H9 (cell line): ENCODE measurements at regions not wholly inside any gene's neighbourhood (a gene's known extent, or its start where the extent isn't known, plus 50 kb on each side); places are given as distances from the start of the nearest gene placed in this dataset.

ENCODE experiments used
- DNase-seq: peaks from one replicate; pipeline ENCODE4 v3.0.0-alpha.2; 2017
- H2AFZ ChIP-seq: one replicate; pipeline ENCODE4 v1.6.1; 2013; ENCODE audit warnings: mild to moderate bottlenecking, low read length, control low read depth, moderate library complexity
- H2AK5ac ChIP-seq: 2 replicates; pipeline ENCODE4 v1.6.1; 2013; ENCODE audit warnings: low read length, control low read depth, mixed read lengths; ENCODE audit not compliant: insufficient read length
- H2BK120ac ChIP-seq: one replicate; pipeline ENCODE4 v1.6.1; 2013; ENCODE audit warnings: low read depth, mild to moderate bottlenecking, low read length, control low read depth, inconsistent platforms; ENCODE audit not compliant: poor library complexity, severe bottlenecking
- H2BK12ac ChIP-seq: 2 replicates; pipeline ENCODE4 v1.6.1; 2013; ENCODE audit warnings: low read length, control low read depth, mixed read lengths, low read depth; ENCODE audit not compliant: insufficient read length
- H2BK15ac ChIP-seq: 2 replicates; pipeline ENCODE4 v1.6.1; 2013; ENCODE audit warnings: low read depth, low read length, control low read depth
- H2BK20ac ChIP-seq: one replicate; pipeline ENCODE4 v1.6.1; 2013; ENCODE audit warnings: low read depth, mild to moderate bottlenecking, low read length, control low read depth, inconsistent platforms; ENCODE audit not compliant: poor library complexity, severe bottlenecking
- H2BK5ac ChIP-seq: 2 replicates; pipeline ENCODE4 v1.6.1; 2013; ENCODE audit warnings: low read length, control low read depth, mixed read lengths; ENCODE audit not compliant: insufficient read length
- H3K14ac ChIP-seq: 2 replicates; pipeline ENCODE4 v1.6.1; 2013; ENCODE audit warnings: low read length, control low read depth; ENCODE audit not compliant: insufficient read depth
- H3K18ac ChIP-seq: 2 replicates; pipeline ENCODE4 v1.6.1; 2013; ENCODE audit warnings: low read depth, mild to moderate bottlenecking, mixed read lengths, low read length, control low read depth; ENCODE audit not compliant: insufficient read length
- H3K23ac ChIP-seq: 2 replicates; pipeline ENCODE4 v1.6.1; 2013; ENCODE audit warnings: low read length, control low read depth, mixed read lengths, low read depth; ENCODE audit not compliant: insufficient read length
- H3K23me2 ChIP-seq: 2 replicates; pipeline ENCODE4 v1.6.1; 2013; ENCODE audit warnings: low read depth, mild to moderate bottlenecking, mixed read lengths, low read length, control low read depth; ENCODE audit not compliant: insufficient read length, poor library complexity, severe bottlenecking
- H3K27ac ChIP-seq: 2 replicates; pipeline ENCODE4 v1.5.1; 2013; ENCODE audit warnings: low read length, control low read depth, mixed read lengths, low read depth; ENCODE audit not compliant: insufficient read length
- H3K27me3 ChIP-seq: 2 replicates; pipeline ENCODE4 v1.6.1; 2013; ENCODE audit warnings: low read length, control low read depth, inconsistent platforms; ENCODE audit not compliant: insufficient read depth
- H3K4ac ChIP-seq: 2 replicates; pipeline ENCODE4 v1.6.1; 2013; ENCODE audit warnings: low read depth, mild to moderate bottlenecking, control low read depth, inconsistent platforms, low read length, moderate library complexity
- H3K4me1 ChIP-seq: 2 replicates; pipeline ENCODE4 v1.6.1; 2013; ENCODE audit warnings: low read length, control low read depth, inconsistent platforms; ENCODE audit not compliant: insufficient read depth
- H3K4me2 ChIP-seq: 2 replicates; pipeline ENCODE4 v1.6.1; 2013; ENCODE audit warnings: low read length, control low read depth, mixed read lengths; ENCODE audit not compliant: insufficient read length, insufficient read depth
- H3K56ac ChIP-seq: 2 replicates; pipeline ENCODE4 v1.6.1; 2013; ENCODE audit warnings: low read depth, mild to moderate bottlenecking, mixed read lengths, low read length, control low read depth; ENCODE audit not compliant: insufficient read length
- H3K79me1 ChIP-seq: 2 replicates; pipeline ENCODE4 v1.6.1; 2013; ENCODE audit warnings: low read depth, mild to moderate bottlenecking, moderate library complexity, low read length, control low read depth, inconsistent platforms; ENCODE audit not compliant: insufficient read depth, poor library complexity, severe bottlenecking
- H3K79me2 ChIP-seq: 2 replicates; pipeline ENCODE4 v1.6.1; 2013; ENCODE audit warnings: low read length, control low read depth, inconsistent platforms; ENCODE audit not compliant: insufficient read depth
- H3K9ac ChIP-seq: 2 replicates; pipeline ENCODE4 v1.6.1; 2013; ENCODE audit warnings: low read length, control low read depth, mixed read lengths; ENCODE audit not compliant: insufficient read length; ENCODE audit errors: extremely low read depth
- H3K9me3 ChIP-seq: one replicate; pipeline ENCODE4 v1.6.1; 2013; ENCODE audit warnings: low read depth, low read length, inconsistent platforms; ENCODE audit not compliant: control insufficient read depth
- H3T11ph ChIP-seq: one replicate; pipeline ENCODE4 v1.6.1; 2013; ENCODE audit warnings: mild to moderate bottlenecking, low read length, control low read depth, inconsistent platforms
- H4K20me1 ChIP-seq: one replicate; pipeline ENCODE4 v1.6.1; 2013; ENCODE audit not compliant: control insufficient read depth, insufficient read length, insufficient read depth
- H4K5ac ChIP-seq: 2 replicates; pipeline ENCODE4 v1.6.1; 2013; ENCODE audit warnings: low read depth, mild to moderate bottlenecking, mixed read lengths, low read length, control low read depth; ENCODE audit not compliant: insufficient read length
- H4K8ac ChIP-seq: replicated peaks from 2 replicates; pipeline ENCODE4 v1.6.1; 2013; ENCODE audit warnings: low read length, control low read depth, mixed read lengths, low read depth; ENCODE audit not compliant: insufficient read length
- H4K91ac ChIP-seq: 2 replicates; pipeline ENCODE4 v1.6.1; 2013; ENCODE audit warnings: low read depth, mild to moderate bottlenecking, moderate library complexity, mixed read lengths, low read length, control low read depth; ENCODE audit not compliant: insufficient read length
- H3K27ac Mint-ChIP-seq, 3 experiments: 2 replicates in 2 of 3; 3 replicates in 1 of 3; pipeline ENCODE4 v1.8.0; 2020 to 2021; ENCODE audit warnings: mixed read lengths in 3 of 3, mild to moderate bottlenecking in 1 of 3, moderate library complexity in 1 of 3
- H3K27me3 Mint-ChIP-seq: 2 replicates; pipeline ENCODE4 v1.8.0; 2021; ENCODE audit warnings: low read depth, mild to moderate bottlenecking, moderate library complexity, mixed read lengths
- H3K36me3 Mint-ChIP-seq, 3 experiments: 2 replicates in 2 of 3; 3 replicates in 1 of 3; pipeline ENCODE4 v1.8.0; 2020 to 2021; ENCODE audit warnings: low read depth in 3 of 3, mixed read lengths in 3 of 3; ENCODE audit not compliant: insufficient read depth in 1 of 3
- H3K4me1 Mint-ChIP-seq, 2 experiments: 2 replicates each; pipeline ENCODE4 v1.8.0; 2020; ENCODE audit warnings: mixed read lengths in 2 of 2
- H3K4me3 Mint-ChIP-seq, 2 experiments: 2 replicates in 1 of 2; 3 replicates in 1 of 2; pipeline ENCODE4 v1.8.0; 2020 to 2021; ENCODE audit warnings: mild to moderate bottlenecking in 2 of 2, mixed read lengths in 2 of 2, moderate library complexity in 1 of 2
- H3K9me3 Mint-ChIP-seq, 2 experiments: 2 replicates in 1 of 2; 3 replicates in 1 of 2; pipeline ENCODE4 v1.8.0; 2020; ENCODE audit warnings: mild to moderate bottlenecking in 2 of 2, mixed read lengths in 2 of 2, moderate library complexity in 1 of 2
- CTCF ChIP-seq: fragments of 200-600 bp; sonication (generic); conservative IDR thresholded peaks from 3 replicates; pipeline ENCODE4 v1.8.0; 2021; ENCODE audit warnings: antibody characterized with exemption, mild to moderate bottlenecking
- WGBS: extraction: QIAGEN DNeasy Blood & Tissue Kit; methylation state at CpG from one replicate; pipeline ENCODE4 v1.1.7; 2013; ENCODE audit warnings: missing lambda C conversion rate, low lambda C conversion rate, mixed read lengths; ENCODE audit not compliant: insufficient read length; ENCODE audit errors: extremely low coverage; 5-methylcytosine and 5-hydroxymethylcytosine counted together

GRCh38 chr14:54105406-54105805, 148.8 kb upstream of the BMP4 start:
- Histone ChIP-seq H2AFZ (no peak overlapping the region), H4K91ac (no peak overlapping the region), H3K27me3 (no peaks in the 10 kb centered on the region), H3K27ac (no peak overlapping the region), H3K23me2 (no peaks in the 10 kb centered on the region), H3K18ac (no peak overlapping the region), H3K23ac (no peak overlapping the region), H2BK12ac (no peak overlapping the region), H3K4me1 (no peaks in the 10 kb centered on the region; the same call in 1 of the 2 replicates), H3K79me1 (no peaks in the 10 kb centered on the region), H3K4me2 (no peak overlapping the region), H2BK120ac (no peak overlapping the region), H3K56ac (no peak overlapping the region), H2BK15ac (no peak overlapping the region), H4K20me1 (no peaks in the 10 kb centered on the region), H3K9ac (no peak overlapping the region), H3K4ac (no peak overlapping the region), H2AK5ac (no peak overlapping the region), H2BK5ac (no peak overlapping the region), H4K8ac (no peak overlapping the region), H3K79me2 (no peaks in the 10 kb centered on the region), H4K5ac (no peak overlapping the region), H3K14ac (no peak overlapping the region), H3T11ph (no peak overlapping the region), H3K9me3 (no peaks in the 10 kb centered on the region), H2BK20ac (no peak overlapping the region)
- Mint-ChIP-seq H3K4me3 (no peak overlapping the region), H3K4me1 (peaks cover 23 to 24% of the 10 kb centered on the region in 2 experiments), H3K27ac (0 out of 7 replicates have a peak overlapping the region, but pooled peaks of 1 of the 3 experiments have one; percentile 13), H3K36me3 (no peaks in the 10 kb centered on the region), H3K9me3 (no peaks in the 10 kb centered on the region), H3K27me3 (no peaks in the 10 kb centered on the region)
- no peak for DNase-seq
- no CpG with 5 or more reads among the region's 2 CpGs for WGBS
- no peak for TF ChIP-seq CTCF
